GM21825 (cell line): ENCODE measurements at regions not wholly inside any gene's neighbourhood (a gene's known extent, or its start where the extent isn't known, plus 50 kb on each side); places are given as distances from the start of the nearest gene placed in this dataset.

Experiments
- ATAC-seq: cut with Tn5 transposase; IDR thresholded peaks from one replicate; pipeline ENCODE4 v1.9.1; 2021; ENCODE audit warnings: mild to moderate bottlenecking, moderate library complexity; ENCODE audit not compliant: unreplicated experiment

- no peak for ATAC-seq
Observed at GRCh38 chr14:29030970-29031369, 264.4 kb downstream of the FOXG1 start.

GRCh38 chr14:29035134-29035533 lies 268.5 kb downstream of the FOXG1 start:
- no peak for ATAC-seq

GRCh38 chr14:29037411-29037810 lies 270.8 kb downstream of the FOXG1 start:
- no peak for ATAC-seq

- ATAC-seq, result no peak
Observed at GRCh38 chr14:29039171-29039570, 272.6 kb downstream of the FOXG1 start.

- ATAC-seq, result no peak
Observed at GRCh38 chr14:29042551-29042950, 276.0 kb downstream of the FOXG1 start.

- no peak for ATAC-seq
Observed at GRCh38 chr14:29043737-29044136, 277.1 kb downstream of the FOXG1 start.

GRCh38 chr14:29045237-29045636 lies 278.6 kb downstream of the FOXG1 start:
- ATAC-seq, result no peak

GRCh38 chr14:29054119-29054518 lies 287.5 kb downstream of the FOXG1 start:
- no peak for ATAC-seq

- ATAC-seq, result no peak
Observed at GRCh38 chr14:29056041-29056566, 289.5 kb downstream of the FOXG1 start.

GRCh38 chr14:29061702-29062101 lies 295.1 kb downstream of the FOXG1 start:
- ATAC-seq, result no peak

GRCh38 chr14:29062466-29062865 lies 295.9 kb downstream of the FOXG1 start:
- ATAC-seq, result no peak

- ATAC-seq, result no peak
Observed at GRCh38 chr14:29062976-29063375, 296.4 kb downstream of the FOXG1 start.

GRCh38 chr14:29064305-29064900 lies 297.8 kb downstream of the FOXG1 start:
- ATAC-seq, result no peak

GRCh38 chr14:29069228-29069627 lies 302.6 kb downstream of the FOXG1 start:
- ATAC-seq, result no peak

GRCh38 chr14:29075761-29076160 lies 309.2 kb downstream of the FOXG1 start:
- no peak for ATAC-seq

GRCh38 chr14:29077916-29078315 lies 311.3 kb downstream of the FOXG1 start:
- ATAC-seq, result no peak

GRCh38 chr14:29078810-29079522 lies 312.4 kb downstream of the FOXG1 start:
- ATAC-seq, result no peak

GRCh38 chr14:29085546-29085945 lies 319.0 kb downstream of the FOXG1 start:
- ATAC-seq, result no peak

- ATAC-seq, result no peak
Observed at GRCh38 chr14:29089849-29090248, 323.3 kb downstream of the FOXG1 start.

- ATAC-seq, result no peak
Observed at GRCh38 chr14:29092121-29092520, 325.5 kb downstream of the FOXG1 start.

GRCh38 chr14:29097476-29097875 lies 330.9 kb downstream of the FOXG1 start:
- ATAC-seq, result no peak

- no peak for ATAC-seq
Observed at GRCh38 chr14:29098656-29099055, 332.1 kb downstream of the FOXG1 start.
